OCI-LY3 (cell line): ENCODE measurements at regions not wholly inside any gene's neighbourhood (a gene's known extent, or its start where the extent isn't known, plus 50 kb on each side); places are given as distances from the start of the nearest gene placed in this dataset.
"Not testable (repeated sequence)": the region's sequence is repeated elsewhere in the genome, so short reads cannot be mapped to it uniquely, and the experiment has no call there.

Experiments used
- H2AFZ ChIP-seq: fragments of 200-600, 300-600 bp; shearing (Covaris generic); 2 replicates; pipeline ENCODE4 v1.6.0; 2014; ENCODE audit warnings: antibody characterized with exemption, low read depth, low read length
- H3K27ac ChIP-seq: fragments of 200-600, 300-600 bp; sonication (generic); 2 replicates; pipeline ENCODE4 v1.5.1; 2014; ENCODE audit warnings: mild to moderate bottlenecking, low read length, moderate library complexity, mixed read lengths
- H3K27me3 ChIP-seq: fragments of 200-600, 300-600 bp; sonication (generic); 2 replicates; pipeline ENCODE4 v1.6.1; 2014; ENCODE audit warnings: low read depth, low read length, mixed read lengths
- H3K36me3 ChIP-seq: fragments of 200-600, 300-600 bp; sonication (generic); replicated peaks from 2 replicates; pipeline ENCODE3; 2014; ENCODE audit warnings: low read depth, low read length, mixed read lengths
- H3K4me1 ChIP-seq: fragments of 300-600, 200-600 bp; sonication (generic); 2 replicates; pipeline ENCODE4 v1.6.1; 2014; ENCODE audit warnings: low read length, mixed read lengths
- H3K4me2 ChIP-seq: fragments of 200-600, 300-600 bp; sonication (generic); 2 replicates; pipeline ENCODE4 v1.6.1; 2014; ENCODE audit warnings: low read length, mixed read lengths
- H3K4me3 ChIP-seq: fragments of 300-600, 200-600 bp; sonication (generic); 2 replicates; pipeline ENCODE4 v1.5.1; 2014; ENCODE audit warnings: antibody characterized with exemption, mild to moderate bottlenecking, low read length, moderate library complexity
- H3K79me2 ChIP-seq: fragments of 300-600, 200-600 bp; shearing (Covaris generic); 2 replicates; pipeline ENCODE4 v1.6.1; 2014; ENCODE audit warnings: mild to moderate bottlenecking, low read length, mixed read lengths
- H3K9ac ChIP-seq: fragments of 300-600, 200-600 bp; shearing (Covaris generic); 2 replicates; pipeline ENCODE4 v1.6.0; 2014; ENCODE audit warnings: mild to moderate bottlenecking, low read length, moderate library complexity
- H3K9me3 ChIP-seq: fragments of 200-600, 300-600 bp; shearing (Covaris generic); 2 replicates; pipeline ENCODE4 v1.6.1; 2014; ENCODE audit warnings: low read length, mixed read lengths; ENCODE audit not compliant: insufficient read depth
- H4K20me1 ChIP-seq: fragments of 200-600, 300-600 bp; sonication (generic); 2 replicates; pipeline ENCODE4 v1.6.1; 2016; ENCODE audit warnings: low read length, mixed read lengths; ENCODE audit not compliant: insufficient read depth
- EZH2phosphoT487 ChIP-seq: fragments of 200-600 bp; shearing (Covaris generic); IDR thresholded peaks from 2 replicates; pipeline ENCODE4 v1.6.1; 2018; ENCODE audit warnings: antibody characterized with exemption, mixed run types, low read depth
- TF ChIP-seq, protein P1 (sequence below): fragments of 200-600, 300-600 bp; sonication (generic); IDR thresholded peaks from 2 replicates; pipeline ENCODE4 v1.5.1; 2014; ENCODE audit warnings: antibody characterized with exemption, low read length, low read depth

DNA sequence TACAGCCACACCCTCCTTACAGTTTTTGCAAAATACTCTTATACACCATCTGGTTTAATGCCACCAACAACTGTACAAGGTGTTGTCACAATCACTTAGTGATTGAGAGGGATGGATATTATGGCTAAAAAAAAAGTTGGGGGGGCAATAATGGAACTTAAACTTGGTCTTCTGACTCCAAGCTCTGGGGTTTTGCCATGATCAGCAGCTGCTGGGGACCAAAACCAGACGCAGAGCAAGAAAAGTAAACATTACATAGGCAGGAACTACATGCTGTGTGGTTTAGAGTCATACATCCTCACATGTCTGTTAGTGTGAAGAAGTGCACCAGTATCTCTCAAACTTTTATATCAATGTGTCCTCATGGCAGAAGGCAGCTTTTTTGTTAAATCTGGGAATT, 152.4 kb downstream of the TBC1D2B start:
- H3K4me3 ChIP-seq, H3K27me3 ChIP-seq, H3K79me2 ChIP-seq, H3K36me3 ChIP-seq, H3K9ac ChIP-seq, H3K9me3 ChIP-seq, H4K20me1 ChIP-seq, H3K4me2 ChIP-seq, H3K4me1 ChIP-seq, H2AFZ ChIP-seq, H3K27ac ChIP-seq: not testable (repeated sequence)

DNA sequence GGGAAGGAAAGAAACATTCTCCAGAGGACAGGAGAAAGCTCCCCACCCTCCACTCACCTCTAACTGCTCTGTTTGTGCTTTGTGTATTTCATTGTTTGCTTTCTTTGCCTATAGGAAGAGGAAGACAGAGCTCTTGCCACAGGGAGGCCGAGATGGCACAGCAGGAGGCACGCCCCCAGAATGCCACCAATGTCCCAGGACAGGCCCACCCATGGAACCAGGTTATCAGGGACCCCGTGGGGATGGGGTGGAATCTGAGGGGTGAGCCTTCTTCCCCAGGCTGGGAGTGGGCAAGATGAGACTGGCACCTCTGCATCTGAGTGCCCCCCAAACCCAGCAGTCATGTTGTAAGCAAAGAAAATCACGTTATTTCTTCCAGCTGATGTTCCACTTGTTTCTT, 155.8 kb downstream of the TBC1D2B start:
- Histone ChIP-seq H3K27me3 (no peaks in the 10 kb centered on the region), H3K4me2 (no peak overlapping the region), H4K20me1 (no peaks in the 10 kb centered on the region), H3K36me3 (no peaks in the 10 kb centered on the region), H2AFZ (no peak overlapping the region), H3K27ac (no peak overlapping the region), H3K9ac (no peak overlapping the region), H3K4me1 (no peaks in the 10 kb centered on the region), H3K4me3 (no peak overlapping the region), H3K79me2 (no peaks in the 10 kb centered on the region), H3K9me3 (no peaks in the 10 kb centered on the region)
- TF ChIP-seq, protein P1, sequence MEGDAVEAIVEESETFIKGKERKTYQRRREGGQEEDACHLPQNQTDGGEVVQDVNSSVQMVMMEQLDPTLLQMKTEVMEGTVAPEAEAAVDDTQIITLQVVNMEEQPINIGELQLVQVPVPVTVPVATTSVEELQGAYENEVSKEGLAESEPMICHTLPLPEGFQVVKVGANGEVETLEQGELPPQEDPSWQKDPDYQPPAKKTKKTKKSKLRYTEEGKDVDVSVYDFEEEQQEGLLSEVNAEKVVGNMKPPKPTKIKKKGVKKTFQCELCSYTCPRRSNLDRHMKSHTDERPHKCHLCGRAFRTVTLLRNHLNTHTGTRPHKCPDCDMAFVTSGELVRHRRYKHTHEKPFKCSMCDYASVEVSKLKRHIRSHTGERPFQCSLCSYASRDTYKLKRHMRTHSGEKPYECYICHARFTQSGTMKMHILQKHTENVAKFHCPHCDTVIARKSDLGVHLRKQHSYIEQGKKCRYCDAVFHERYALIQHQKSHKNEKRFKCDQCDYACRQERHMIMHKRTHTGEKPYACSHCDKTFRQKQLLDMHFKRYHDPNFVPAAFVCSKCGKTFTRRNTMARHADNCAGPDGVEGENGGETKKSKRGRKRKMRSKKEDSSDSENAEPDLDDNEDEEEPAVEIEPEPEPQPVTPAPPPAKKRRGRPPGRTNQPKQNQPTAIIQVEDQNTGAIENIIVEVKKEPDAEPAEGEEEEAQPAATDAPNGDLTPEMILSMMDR = no peak
- TF ChIP-seq EZH2phosphoT487 = no peak

DNA sequence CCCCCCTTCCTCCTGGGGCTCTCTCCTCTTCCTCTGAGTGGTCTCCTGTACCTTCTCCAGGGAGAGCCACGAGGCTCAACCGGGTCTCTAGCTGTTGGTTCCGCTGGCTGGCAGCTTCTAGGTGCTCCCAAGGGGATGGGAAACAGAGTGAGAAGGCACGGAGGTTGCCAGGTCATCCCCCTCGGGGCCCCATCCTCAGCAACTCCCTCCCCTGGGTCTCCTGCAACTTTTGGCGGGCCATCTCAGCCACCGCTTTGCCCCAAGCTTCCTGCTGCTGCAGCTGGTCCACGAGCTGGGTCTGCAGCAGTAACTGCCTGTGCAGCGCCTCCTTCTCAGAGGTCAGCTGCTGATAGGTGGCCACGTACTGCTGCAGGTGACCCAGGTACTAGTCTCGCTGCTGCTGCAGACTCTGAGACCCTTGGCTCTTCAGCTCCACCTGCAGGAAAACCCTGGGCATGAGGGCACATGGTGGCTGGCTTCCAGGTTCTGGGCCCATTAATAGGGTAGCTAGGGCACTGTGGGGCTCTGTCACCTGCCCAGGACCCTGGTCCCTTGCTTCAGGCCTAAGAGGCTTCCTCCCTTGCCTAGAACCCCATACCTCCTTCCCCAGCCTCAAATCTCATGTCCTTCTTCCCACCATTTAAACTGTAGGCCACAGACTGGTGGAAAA, 160.4 kb downstream of the TBC1D2B start:
- H3K79me2 ChIP-seq, H4K20me1 ChIP-seq, H3K9ac ChIP-seq, H3K4me2 ChIP-seq, H2AFZ ChIP-seq, H3K9me3 ChIP-seq, H3K27ac ChIP-seq, H3K36me3 ChIP-seq, H3K27me3 ChIP-seq, H3K4me3 ChIP-seq, H3K4me1 ChIP-seq: not testable (repeated sequence)

DNA sequence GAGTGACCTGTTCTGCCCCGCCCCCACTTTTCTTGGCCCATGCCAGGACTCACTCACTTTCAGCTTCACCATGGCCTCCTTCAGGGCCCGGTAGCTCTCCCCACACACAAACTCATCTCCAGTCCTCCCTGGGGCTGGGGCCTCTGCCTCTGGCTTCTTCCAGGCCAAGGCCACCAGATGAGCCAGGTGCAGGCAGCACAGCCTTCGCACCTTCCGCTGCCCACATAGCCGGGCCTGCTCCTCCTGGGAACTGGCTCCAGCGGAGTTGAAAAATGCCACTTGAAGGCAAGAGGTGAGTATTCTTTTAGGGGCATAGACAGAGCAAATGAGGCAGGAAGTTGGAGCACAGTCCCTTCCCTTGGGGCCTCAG, 161.6 kb downstream of the TBC1D2B start:
- not testable (repeated sequence) for H3K27me3 ChIP-seq, H3K27ac ChIP-seq, H3K4me1 ChIP-seq, H3K4me2 ChIP-seq, H3K36me3 ChIP-seq, H3K9ac ChIP-seq, H3K79me2 ChIP-seq, H3K4me3 ChIP-seq, H2AFZ ChIP-seq, H3K9me3 ChIP-seq, H4K20me1 ChIP-seq

DNA sequence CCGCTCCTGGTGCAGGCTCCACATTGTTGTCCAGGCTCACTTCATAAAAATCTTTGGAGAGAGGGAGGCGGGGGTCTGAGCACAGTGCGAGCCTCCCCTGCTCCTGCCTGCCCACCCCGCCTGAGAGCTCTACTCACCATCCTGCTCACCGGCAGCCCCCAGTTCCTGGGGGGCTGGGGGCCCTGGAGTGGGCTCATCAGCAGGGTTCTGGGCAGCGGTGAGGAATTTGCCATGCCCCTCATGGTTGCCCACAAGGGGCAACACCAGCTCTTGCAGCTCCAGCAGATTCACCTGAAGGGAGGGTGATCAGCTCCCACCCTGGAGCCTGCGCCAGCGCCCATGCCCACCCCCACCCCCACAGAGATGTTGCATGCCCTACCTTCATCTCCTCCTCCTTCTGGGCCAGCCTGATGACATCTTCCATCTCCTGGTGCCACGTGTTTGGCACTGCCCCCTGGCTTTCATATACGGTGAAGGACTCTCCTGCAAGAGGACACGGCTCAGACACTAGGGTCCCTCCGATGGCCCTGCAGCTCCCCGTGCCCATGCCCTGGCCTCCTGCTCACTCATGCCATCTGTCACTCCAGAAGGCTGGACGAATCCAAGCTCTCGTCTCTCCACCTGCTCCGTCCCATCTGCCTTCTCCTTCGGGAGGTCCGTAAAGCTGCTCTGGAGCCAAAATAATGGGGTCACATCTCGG, 162.1 kb downstream of the TBC1D2B start:
- no peak overlapping the region for H3K4me3 ChIP-seq
- H4K20me1 ChIP-seq = no peaks in the 10 kb centered on the region
- H3K27ac ChIP-seq = no peak overlapping the region
- no peaks in the 10 kb centered on the region for H3K36me3 ChIP-seq
- H3K9me3 ChIP-seq = no peaks in the 10 kb centered on the region
- no peak overlapping the region for H3K9ac ChIP-seq
- H3K27me3 ChIP-seq = no peaks in the 10 kb centered on the region; the same call in 1 of the 2 replicates
- no peak overlapping the region for H3K4me2 ChIP-seq
- TF ChIP-seq, protein P1 = no peak
- no peak for TF ChIP-seq EZH2phosphoT487
- no peaks in the 10 kb centered on the region for H3K4me1 ChIP-seq
- no peak overlapping the region for H2AFZ ChIP-seq
- H3K79me2 ChIP-seq = no peaks in the 10 kb centered on the region

DNA sequence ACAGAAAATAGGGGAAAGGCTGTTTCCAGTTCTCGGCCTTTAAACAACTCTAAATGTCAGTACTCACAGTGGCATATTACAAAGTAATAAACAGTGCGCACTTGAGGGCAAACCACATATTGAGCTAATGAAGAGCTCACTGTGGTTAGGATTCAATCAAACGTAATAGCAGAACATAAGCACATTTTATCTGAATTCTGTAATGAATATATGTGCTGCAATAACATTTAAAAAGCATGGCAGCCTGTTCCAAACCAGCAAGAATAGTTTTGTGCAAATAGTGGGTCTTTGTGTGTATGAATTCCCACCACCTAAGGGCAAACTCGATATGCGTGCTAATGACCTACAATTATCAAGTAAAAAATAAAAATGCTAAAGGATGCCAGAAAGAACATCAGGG, 163.0 kb downstream of the TBC1D2B start:
- H3K27ac ChIP-seq, H3K9me3 ChIP-seq, H3K4me1 ChIP-seq, H2AFZ ChIP-seq, H3K27me3 ChIP-seq, H4K20me1 ChIP-seq, H3K4me3 ChIP-seq, H3K36me3 ChIP-seq, H3K9ac ChIP-seq, H3K4me2 ChIP-seq, H3K79me2 ChIP-seq: not testable (repeated sequence)
